ENCODE measurements at regions not wholly inside any gene's neighbourhood (a gene's known extent, or its start where the extent isn't known, plus 50 kb on each side); places are given as distances from the start of the nearest gene placed in this dataset.
A peak's percentile ranks its signal among the peaks of the same experiment; 100 is the strongest.
"Not testable (repeated sequence)": the region's sequence is repeated elsewhere in the genome, so short reads cannot be mapped to it uniquely, and the experiment has no call there.

DNA sequence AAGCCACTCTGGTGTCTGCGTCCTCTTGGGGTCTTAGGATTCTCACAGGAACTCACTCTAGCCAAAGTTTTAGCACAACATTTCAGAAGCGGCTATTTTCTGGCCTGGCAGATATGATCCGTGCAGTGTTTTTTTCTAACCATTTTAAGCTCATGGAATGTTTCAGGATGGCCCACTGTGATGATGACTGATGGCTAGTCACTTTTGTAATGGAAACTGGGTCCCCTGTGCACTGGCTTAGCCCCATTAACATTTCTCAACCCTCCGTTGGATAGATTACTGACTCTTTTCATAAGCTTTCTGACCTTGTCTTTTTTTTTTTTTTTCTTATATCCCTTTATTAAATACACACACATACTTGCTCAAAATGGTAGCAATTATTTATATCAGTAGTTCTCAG, 364.9 kb upstream of the FOXG1 start:
- not testable (repeated sequence) for DNase-seq

DNA sequence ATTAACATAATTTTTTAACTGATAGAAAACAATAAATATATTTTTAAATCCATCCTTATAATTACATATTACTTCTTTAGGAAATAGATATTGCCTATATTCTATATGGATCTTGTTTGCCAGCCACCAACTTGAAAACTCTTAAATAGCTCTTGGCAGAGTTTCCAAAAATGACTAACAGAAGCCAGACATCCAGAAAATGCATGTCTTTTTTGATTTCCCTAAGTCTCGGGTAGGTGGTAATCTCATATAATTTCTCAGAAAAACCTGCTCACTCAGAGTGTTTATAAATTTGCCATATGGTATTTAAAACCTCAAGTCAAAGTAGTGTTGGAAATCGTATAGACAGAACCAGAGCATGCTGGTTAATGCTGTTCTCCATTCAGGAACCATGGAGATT, 360.4 kb upstream of the FOXG1 start:
- DNase-seq = no peak

DNA sequence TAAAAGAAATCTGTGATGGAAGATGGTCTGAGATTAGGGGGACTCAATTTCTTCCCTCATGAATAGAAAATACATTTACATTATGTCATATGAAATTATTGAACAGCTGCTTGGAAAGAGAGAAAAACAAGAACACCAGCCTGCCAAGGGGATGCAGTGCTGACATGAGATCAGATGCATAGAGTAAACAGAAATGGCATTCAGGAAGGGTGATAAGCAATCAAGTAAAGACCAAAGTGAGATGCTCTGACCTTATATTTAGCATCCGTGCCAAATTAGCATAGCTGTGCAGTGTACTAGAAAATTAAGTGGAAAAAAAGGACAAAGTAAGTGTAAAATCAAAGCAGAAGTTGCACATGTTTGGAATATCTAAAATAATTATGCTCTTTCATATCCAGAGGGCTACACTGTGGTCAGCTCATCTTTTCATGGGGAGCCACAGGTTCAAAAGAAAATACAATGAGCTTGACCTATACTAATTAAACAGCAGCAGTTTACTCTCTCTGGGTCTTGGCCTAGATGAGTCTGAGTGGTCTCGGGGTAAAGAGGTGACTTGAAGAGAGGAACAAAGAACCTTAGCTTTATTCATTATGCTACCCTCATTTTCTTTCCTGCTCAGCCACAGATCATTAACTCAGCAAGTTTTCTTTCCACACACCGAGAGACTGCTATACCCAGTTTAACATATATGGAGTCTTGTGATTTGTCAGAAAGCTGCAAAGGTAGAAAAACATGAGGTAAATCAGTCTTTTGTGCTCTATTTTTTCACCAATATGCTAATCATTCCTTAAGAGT, 359.4 kb upstream of the FOXG1 start:
- DNase-seq = no peak

DNA sequence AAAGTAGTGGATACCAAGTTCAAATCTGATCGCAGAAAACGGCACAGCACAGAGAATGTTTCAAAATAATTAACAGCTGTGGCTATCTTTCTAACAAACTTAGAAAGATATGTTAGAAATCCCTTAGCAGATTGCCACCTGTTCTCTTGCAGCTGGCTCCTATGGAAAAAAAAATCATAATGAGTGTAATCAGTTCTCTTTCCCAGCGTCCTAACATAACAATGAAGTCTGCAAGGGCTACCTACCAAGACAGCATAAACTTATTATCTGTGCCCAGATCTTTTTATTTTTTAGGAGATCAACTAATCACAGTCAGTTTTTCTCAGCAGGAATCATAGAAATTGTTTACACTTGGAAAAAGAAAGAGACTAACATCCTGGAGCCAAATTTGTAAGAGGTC, 358.6 kb upstream of the FOXG1 start:
- DNase-seq = no peak

DNA sequence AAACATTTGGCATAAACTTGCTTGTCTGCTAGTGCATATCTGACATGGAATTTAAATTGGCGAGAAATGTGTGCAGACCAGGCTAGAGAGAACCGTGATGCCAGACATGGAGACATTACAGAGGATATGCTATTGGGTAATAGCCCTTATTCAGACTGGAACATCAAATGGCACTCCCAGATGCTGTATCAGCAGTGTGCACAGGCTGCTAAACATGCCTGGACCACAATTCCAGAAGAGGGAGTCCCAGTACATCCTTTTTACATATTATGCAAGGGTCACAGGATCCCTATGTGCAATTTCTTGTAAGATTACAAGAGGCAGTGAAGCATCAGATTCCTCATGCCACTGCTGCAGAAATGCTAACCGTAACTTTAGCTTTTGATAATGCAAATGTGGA, 354.5 kb upstream of the FOXG1 start:
- DNase-seq = no peak

DNA sequence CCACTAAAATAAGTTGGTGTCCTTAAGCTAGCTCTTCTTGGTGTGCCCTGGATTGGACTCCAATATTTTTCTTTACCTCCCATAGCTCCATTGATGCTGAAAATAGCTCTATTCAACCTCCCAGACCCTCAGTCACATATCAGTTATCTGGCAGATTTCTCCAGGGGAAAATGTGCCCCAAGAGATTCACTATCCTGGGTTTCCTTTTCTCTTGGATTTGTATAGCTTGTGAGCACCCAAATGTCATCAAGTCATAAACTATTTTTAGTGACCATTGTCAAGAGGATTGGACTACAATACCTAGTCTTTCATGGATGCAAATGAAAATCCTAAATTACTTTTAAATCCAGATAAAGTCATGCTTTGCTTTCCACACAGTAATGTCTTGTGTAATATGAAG, 339.6 kb upstream of the FOXG1 start:
- DNase-seq = no peak

DNA sequence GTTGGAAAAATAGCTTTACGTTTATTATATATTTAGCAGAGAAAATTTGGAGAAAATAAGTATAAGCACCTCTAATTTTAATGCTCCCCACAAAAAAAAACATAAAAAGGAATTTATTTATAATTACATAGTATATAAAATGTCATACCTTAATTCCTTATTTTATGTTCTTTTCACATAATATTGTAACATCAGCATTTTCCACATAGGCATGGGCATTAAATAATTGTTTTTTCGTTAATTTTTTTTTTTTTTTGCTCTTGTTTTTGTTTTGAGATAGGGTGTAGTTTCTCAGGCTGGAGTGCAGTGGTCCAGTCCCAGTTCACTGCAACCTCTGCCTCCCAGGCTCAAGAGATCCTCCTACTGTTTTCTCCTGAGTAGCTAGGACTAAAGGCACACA, 329.8 kb upstream of the FOXG1 start:
- no peak for DNase-seq

DNA sequence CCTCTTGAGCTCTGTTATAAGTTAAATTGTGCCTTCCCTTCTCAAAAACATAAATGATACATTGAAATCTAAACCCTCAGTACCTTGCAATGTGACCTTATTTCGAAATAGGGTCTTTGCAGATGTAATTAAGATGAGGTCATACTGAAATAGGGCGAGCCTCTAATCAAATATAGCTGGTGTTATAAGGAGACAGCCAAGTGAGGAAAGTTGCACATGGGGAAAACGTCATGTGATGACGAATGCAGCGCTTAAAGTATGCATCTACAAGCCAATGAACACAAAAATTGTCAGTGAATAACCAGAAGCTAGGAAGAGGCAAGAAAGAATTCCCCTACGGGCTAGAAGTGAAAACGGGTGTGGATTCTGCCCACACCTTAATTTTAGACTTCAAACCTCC, 305.2 kb upstream of the FOXG1 start:
- no peak for DNase-seq

DNA sequence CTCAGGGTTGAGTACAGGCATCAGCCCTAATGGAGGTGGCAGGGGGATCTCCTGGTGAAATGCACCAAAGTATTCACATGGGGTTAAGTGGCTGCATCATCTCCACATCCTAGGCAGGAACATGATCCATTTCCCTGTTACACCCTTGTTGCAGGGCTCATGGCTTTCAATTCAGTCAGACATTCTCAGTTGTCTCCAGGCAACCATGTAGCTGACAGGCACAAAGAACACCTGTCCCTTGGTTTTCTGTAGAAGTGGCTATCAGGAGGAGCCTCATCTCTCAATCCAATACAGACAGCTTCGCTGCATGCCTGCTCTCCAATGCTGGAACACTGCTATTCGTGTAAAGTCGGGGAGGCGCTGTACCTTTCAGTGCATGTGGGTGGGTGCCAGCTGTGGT, 299.0 kb upstream of the FOXG1 start:
- peak; percentile 21 for DNase-seq

DNA sequence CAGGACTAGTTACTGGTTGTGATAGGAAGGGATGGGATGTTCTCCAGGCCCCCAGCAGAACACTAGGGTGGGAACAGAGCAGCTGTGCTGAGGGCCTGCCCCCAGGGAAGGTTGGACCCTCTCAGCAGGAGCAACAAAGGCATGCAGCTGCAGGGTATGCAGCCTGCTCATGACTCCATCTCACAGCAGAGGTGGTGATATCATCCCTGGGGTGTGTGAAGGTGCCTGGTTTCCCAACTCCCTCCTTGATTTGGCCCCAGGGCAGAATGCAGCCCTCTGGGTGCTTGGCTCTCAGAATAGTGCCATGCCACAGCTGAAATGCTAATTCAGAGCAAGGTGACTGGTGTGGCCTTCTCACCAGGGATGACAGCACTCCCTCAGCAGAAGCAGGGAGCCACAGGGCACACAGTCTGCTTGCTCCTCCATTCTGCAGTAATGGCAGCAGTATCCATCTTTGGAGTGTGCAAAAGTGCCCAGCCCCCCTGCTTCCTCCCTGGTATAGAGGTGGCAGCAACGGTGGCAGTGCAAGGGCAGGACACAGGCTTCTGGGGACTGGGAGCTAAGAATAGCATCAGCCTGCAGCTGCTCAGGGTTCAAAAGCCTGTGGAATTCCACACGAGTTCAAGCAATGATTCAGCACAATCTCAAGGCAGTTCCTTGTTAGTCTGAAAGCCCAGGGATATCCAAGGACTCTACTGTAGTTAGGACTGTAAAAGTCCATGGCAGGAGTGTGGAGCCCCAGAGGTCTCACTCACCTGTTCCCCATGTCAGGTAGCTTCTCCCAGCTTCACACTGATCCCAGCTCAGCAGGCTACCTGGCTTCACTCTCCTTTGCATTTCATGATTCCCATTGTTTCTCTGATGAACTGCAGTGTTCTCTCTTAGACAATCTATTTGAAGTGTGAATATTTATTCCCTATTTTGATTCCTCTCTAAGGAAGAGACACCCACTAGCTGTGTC, 298.1 kb upstream of the FOXG1 start:
- peak; percentile 32 for DNase-seq

DNA sequence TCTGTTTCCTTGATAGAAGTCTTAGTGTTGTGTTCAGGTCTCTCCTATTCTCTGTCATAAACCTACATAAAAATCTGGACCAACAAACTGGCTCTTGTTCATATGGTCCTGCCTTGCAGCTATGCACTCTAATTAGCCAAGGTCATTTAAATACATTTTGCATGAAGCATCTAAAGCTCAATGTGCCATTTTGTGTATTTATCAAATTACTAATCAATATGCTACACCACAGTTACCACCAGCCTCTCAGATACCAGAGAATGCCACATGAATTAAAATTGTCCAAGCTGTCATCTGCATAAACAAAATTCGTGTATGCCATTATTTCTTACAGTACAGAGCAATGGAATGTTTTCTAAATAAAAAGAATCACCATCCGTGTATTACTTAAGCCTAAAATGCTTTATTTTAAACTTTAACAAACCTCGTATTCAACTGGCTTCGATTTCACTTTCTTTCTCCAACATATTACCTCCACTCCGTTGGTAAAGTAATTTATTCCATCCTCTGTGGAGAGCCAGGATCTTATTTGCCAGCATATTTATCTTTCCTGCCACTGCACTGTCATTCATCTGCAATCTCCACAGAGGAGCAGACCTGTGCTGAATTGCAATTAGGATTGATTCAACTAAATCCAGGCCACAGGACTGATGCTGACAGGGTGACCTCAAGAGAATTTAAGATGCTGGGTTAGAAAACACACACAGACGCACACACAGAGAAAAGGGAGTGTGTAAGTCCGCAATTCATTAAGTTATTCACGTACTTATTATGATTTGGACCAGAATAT, 284.1 kb upstream of the FOXG1 start:
- no peak for DNase-seq

DNA sequence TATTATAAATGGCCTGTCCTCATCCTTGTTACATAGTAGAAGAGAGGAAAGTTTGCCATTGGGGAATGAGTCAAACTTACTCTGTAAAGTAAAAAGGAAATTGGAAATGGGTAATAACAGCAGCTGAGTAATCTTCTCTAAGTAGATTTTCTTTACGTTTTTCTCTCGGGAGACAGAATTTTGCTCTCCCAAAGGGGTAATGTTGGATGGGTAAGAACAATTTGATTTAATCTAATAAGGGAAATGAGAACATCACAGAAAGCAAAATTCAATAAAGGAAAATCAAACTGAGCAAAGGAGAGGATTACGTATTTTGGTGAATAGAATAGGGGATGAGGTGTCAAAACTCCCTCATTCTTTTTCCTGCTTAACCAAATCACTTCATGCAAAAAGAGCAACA, 283.1 kb upstream of the FOXG1 start:
- DNase-seq = no peak

DNA sequence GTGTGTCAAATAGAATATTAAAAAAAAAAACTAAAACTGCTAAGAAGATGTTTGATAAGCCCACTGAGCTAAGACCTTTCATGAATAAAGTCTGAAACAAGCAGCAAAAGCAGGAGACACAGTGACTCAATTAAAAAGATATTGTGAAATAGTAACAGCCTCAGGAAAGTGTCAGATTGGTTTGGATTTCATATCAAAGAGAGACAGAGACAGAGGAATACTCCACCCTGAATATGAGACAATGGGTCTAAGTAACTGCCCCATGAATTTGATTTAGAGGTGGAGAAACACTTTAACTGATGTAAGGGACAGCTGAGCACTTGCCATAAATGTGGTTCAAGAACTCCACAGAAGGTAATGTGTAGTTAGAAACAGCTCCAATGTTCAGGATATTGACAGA, 277.9 kb upstream of the FOXG1 start:
- no peak for DNase-seq

DNA sequence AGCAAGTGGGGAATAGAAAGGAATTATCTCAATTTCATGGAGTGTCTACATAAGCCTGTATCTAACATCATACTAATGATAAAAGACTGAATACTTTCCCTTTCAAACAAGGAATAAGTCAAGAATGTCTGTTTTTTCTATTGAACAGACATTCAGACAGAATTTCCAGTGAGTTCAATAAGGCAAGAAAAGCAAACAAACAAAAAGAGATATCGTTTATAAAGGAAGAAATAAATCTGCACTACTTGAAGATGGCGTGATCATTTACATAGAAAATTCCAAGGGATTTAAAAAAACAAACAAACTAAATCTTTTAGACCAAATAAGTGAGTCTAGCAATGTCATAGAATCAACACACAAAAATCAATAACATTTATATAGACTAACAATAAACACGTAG, 273.1 kb upstream of the FOXG1 start:
- DNase-seq = no peak

DNA sequence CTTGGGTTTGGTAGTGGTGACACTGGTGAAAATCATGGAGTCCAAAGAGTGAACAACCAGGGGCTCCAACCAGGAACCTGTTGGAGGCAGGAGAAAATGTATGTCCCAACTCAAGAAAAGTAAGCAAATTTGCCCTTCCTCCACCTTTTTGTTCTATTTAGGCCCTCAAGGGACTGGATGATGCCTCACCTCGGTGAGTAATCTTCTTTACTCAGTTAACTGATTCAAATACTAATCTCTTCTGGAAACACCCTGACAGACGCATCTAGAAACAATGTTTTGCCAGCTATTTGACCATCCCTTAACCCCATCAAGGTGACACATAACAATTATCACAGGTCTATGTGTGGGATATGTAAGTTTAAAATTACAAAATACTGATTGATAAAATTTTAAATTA, 272.4 kb upstream of the FOXG1 start:
- no peak for DNase-seq

DNA sequence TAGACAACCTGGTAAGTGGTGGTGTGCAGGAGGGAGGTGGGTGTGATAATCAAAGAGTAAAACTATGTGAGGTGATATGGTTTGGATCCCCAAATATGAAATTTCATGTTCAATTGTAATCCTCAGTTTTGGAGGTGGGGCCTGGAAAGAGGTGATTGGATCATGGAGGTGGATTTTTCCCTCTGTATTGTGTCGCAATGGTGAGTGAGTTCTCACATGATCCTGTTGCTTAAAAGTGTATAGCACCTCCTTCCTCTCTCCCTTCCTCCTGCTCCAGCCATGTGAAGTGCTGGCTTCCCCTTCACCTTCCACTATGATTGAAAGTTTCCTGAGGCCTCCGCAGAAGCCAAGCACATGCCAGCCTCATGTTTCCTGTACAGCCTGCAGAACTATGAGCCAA, 270.2 kb upstream of the FOXG1 start:
- no peak for DNase-seq

DNA sequence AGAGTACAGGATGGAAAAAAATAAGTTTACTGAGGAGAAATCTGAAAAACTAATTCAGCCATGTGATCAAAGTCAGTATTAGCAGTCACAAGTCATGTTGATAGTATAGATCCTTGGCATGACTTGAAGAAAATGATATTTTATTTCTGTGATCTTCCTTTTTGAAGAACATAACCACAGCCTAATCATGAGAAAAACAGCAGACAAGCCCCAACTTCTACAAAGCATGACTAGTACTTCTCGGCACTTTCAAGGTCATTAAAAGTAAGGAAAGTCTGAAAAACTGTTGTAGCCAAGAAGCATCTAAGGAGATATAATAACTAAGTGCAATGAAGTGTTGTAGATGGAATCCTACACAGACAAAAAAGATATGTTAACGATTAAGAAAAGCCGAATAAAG, 264.1 kb upstream of the FOXG1 start:
- DNase-seq = no peak

DNA sequence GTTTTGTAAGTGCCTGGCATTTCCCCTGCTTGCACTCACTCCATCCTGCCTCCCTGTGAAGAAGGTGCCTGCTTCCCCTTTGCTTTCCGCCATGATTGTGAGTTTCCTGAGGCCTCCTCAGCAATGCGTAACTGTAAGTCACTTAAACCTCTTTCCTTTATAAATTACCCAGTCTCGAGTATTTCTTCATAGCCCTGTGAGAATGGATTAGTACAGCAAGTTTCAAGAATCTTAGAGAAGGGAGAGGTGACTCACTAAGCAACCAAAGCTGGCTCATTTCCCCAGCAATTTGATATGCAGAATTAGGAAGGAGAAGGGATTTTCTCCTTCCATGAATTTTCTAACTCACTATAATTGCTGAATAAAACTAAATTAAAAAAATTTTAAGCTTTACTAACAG, 251.0 kb upstream of the FOXG1 start:
- DNase-seq = no peak

DNA sequence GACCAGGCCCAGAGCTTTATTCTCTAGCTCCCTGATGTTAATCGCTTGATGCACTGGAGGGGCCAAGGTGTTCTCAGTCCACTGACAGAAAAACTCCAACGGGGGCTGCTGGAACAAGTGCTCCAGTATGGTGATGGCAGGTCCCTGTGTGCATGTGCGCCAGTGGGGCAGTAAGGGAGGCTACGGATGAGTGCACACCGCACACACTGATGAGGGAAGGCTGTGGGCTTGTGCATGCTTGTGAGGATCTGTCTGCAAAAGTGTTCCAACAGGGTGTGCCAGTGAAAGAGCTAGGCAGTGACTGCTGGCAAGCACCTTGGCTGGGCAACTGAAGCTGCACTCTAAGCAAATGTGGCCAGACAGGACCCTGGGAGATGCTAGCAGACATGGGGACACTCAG, 229.7 kb upstream of the FOXG1 start:
- DNase-seq = no peak

DNA sequence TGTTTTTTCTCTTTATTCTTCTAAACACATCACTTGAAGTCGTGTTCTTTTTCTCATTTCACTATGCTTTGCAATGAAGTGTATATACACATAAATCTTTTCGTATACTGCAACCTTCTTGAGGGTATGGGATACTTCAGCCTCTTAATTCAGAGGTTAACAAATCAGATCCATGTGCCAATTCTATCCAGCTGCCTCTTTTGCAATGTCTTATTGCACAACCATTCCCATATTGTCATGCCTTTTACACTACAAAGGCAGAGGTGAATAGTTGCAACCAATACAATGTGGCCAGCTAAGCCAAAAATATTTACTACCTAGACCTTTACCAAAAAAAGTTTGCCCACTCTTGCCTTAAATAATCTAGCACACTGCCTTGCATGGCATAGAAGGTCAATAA, 224.5 kb upstream of the FOXG1 start:
- no peak for DNase-seq

DNA sequence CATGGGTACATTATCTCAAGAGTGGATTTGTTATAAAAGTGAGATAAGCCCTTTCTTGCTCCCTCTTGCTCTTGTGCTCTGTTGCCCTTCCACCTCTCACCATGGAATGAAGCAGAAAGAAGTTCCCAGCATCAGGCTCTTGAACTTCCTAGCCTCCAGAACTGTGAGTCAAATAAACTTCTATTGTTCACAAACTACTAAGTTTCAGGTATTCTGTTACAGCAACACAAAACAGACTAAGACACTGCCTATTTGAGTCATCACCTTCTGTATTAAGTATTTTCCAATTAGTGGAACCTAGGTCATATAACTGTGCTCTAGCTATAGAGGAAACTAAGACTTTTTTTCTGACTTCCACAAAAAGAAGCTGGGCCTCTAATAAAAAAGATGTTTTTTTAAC, 201.2 kb upstream of the FOXG1 start:
- no peak for DNase-seq

DNA sequence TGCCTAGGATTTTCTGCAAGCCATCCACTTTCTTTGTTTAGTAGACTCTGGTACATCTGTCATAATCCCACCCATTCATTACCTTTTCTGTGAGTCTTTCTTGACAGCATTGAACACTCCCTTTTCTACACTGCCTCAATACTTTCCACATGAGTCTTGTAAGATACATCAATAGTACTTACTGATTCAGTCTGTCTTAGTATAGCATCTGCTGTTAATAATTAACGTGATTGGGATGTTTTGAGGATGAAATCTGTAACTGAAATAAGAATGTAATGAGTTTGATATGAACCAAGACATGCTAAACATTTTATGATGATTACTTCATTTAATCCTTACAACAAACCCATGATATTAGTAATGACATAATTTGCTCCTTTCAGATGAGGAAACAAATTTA, 196.2 kb upstream of the FOXG1 start:
- no peak for DNase-seq

DNA sequence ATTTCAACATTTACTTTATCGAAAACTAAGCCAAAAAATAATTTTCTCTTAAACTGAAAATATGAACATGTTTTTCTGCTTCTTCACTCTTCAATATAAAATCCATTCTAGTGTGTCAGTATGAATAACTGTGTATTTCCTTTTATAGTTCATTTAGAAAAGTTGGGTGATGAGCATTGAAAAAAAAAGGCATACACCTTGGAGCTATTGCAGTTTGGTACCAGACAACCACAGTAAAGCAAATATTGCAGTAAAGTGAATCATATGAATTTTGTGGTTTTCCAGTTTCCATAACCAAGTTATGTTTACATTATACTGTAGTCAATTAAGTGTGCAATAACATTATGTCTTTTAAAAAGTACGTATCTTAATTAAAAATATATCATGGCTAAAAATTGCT, 195.0 kb upstream of the FOXG1 start:
- DNase-seq = no peak

DNA sequence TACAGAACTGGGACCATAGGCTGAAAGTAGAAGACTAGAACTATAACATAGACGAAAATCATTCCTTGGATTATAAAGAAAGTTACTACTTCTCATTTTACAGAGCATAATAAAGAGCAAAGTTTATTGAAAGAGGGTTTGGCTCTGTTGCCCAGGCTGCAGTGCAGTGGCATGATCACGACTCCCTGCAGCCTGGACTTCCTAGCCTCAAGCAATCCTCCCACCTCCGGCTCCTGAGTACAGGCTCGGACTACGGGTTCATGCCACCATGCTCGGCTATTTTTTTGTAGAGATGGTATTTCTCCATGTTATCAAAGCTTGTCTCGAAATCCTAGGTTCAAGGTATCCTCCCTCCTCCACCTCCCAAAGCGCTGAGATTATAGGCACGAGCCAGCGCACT, 190.1 kb upstream of the FOXG1 start:
- DNase-seq = no peak

Measured in NCI-H345 (cell line).